GM21737 (cell line): ENCODE measurements at regions not wholly inside any gene's neighbourhood (a gene's known extent, or its start where the extent isn't known, plus 50 kb on each side); places are given as distances from the start of the nearest gene placed in this dataset.
"Not testable (repeated sequence)": the region's sequence is repeated elsewhere in the genome, so short reads cannot be mapped to it uniquely, and the experiment has no call there.

Experiments
- ATAC-seq: cut with Tn5 transposase; IDR thresholded peaks from one replicate; pipeline ENCODE4 v1.9.1; 2021; ENCODE audit warnings: mild to moderate bottlenecking, moderate library complexity; ENCODE audit not compliant: unreplicated experiment

DNA sequence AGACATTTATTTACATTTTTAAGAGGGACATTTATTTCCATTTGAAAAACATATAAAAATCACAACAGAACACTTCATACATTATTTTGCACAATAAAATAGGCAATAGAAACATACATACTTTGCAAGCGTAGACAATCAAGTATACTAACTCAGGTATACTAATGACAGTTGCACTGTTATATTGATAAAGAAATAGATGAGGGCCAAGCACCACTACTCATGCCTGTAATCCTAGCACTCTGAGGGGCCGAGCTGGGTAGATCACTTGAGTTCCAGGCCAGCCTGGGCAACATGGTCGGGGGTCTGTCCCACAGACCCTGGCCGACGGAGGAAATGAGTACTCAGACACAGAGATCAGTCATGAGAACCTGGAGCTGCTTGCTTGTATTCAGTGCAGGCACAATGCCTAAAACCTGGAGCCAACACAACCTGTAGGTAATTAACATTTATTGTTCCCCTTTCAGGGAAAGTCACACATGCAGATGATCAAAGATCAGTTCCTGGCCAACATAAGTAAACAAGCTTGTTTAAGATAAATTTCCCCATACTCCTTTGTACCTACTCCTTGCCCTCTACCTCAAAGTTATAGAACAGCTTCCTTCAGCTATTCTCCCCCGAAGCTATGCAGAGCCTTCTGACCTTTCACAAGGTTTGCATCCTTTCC is 1960.2 kb downstream of the SUCLG1 start:
- ATAC-seq, result no peak

DNA sequence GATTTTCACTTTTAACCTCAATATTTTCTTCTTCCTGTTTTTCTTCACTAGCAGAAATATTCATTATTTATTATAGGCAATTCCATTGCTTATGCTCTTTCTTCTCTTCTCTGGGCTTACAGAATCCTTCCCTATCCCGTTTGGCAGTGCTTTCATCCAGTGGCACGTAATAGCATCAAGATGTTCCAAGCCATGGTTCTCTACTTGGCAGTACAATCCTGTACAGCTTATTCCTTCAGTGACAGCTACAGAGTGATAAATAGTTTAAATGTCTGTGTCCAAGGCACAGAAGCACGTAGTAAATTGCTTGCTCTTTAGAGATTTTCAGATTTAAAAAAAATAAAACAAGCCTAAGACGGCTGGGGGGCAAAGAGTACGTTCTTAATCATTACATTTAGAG is 1964.3 kb downstream of the SUCLG1 start:
- no peak for ATAC-seq

DNA sequence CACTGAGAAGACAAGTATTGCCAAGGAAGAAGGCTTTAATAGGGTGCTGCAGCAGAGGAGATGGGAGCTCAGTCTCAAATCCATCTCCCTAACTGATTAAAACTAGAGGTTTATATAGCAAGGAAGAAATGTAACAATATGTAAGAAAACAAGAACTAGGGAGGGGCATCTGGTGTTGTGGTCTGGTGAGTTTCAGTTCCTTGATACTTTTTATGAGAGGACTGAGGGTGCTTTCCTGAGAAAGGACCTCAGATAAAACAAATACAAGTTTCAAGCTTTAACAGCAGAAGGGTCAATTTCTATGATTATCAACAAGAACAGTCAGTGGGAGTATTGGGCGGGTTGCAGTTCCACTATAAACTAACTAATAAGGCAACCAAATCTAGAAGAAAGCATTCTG is 1967.5 kb downstream of the SUCLG1 start:
- no peak for ATAC-seq

DNA sequence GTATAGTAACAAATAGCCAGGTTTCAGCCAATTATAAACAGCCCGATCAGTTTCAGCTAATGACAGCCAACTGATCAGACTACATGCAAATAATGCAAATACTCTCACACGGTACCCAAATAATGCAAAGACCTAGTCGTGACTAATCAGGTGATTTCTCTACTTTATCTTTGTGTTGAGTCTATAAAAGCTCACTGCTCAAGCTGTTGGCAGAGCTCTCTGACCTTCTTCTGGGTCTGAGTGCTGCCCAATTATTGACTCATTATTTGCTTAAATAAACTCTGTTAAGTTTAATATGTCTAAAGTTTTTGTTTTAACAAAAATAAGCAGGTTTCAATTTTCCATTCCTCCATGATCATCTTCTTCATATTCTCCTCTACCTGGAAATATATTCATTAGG is 1971.7 kb downstream of the SUCLG1 start:
- ATAC-seq, result no peak

DNA sequence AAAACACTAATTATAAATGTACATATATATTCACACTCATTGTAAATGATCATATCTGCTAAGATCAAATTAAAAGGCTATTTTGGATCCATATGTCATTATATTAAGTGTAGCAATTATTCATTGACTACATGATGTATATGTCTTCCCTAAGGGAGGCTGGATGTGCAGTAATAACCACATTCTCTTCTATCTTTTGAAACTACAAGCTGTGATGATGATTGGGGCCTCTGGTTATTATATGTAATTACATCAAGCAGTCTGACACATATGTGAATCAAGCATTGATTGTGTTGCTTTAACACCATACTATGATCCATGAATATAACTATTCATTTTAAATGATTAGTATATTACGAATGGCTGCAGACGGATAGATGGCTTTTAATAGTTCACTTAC is 1973.4 kb downstream of the SUCLG1 start:
- ATAC-seq, result no peak

DNA sequence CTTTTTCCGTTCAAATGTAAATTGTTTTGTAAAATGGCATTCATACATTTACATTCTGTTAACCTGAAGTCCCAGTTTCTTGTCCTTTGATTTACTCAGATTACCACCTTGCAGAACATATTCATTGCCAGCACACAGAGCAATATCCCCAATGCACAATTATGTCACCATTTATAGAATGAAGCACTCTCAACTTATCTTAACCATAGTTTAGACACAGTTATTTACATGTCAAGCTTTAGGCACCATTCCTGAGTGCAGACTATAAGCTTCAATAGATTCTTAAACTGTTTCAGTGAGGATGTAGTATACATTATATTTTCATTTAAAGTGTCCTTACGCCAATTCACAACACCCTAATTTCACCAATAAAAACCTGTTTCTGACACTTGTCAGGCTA is 1977.9 kb downstream of the SUCLG1 start:
- ATAC-seq, result no peak

DNA sequence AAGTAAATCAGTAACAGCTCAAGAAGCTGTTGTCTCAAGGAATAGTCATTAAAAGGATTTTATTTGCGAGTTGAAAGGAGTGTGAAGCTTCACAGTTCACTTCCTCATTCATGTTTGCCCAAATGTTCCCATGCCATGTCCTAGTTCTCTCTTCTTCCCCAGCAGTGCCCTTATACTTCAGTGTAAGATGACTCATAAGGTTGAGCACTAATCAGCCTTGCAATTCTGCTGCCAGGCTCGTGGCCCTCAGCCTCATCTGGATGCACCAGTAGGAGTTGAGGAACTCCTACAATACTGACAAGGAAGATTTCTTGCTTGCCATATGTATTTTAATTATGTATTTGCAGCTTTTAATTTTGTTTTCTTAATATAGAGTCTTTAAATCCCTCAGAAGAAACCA is 1980.4 kb downstream of the SUCLG1 start:
- no peak for ATAC-seq

DNA sequence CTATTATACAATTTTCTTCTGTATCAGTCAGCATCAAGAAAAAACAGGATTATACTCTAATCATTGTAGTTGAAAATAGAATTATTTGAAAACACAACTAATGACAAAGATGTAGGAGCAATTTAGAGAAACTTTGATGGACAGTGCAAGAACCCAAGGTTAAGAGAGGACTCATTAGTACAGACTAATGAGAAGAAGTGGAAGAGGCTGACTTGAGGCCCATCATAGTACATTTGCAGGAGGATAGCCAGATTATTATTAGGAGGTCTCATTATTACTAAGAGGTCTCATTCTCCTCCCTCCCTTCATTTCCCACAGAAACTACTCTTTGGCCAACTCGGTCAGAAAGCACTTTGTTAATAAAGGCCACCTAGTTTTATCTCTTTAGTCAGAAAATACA is 1983.0 kb downstream of the SUCLG1 start:
- no peak for ATAC-seq

DNA sequence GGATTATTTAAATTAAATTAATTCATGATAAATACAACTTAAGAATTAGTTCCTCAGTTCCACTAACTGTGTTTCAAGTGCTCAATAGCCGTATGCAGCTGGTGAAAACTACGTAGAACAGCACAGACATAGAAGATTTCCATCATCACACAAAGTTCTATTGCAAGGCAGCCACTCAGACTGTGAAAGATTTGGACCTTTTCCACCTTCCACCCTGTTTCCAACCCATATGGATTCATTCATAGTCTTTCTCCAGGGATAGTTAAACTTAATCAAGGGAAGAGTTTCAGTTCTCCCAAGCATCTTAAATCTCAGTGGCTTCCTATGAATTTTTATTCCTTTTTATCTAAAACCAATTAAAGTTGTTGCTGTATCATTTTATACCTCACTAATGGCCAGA is 2030.8 kb downstream of the SUCLG1 start:
- no peak for ATAC-seq

DNA sequence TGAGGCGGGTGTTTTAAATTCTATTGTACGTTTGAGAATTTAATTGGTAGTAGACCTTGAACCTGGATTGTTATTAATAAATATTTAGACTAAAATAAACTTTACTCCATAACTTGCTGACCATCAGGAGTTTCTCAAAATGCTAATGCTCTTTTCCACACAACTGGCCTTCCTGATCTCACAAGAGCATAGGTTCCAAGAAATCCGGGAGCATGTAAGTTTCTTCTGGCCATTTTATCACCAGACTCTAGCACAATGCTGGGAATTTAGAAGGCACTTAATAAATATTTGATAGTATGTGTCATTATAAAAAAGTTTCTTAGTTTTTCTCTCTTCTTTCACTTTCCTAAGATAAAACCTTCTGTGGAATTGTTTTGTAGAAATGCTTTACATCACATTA is 2047.1 kb downstream of the SUCLG1 start:
- no peak for ATAC-seq

DNA sequence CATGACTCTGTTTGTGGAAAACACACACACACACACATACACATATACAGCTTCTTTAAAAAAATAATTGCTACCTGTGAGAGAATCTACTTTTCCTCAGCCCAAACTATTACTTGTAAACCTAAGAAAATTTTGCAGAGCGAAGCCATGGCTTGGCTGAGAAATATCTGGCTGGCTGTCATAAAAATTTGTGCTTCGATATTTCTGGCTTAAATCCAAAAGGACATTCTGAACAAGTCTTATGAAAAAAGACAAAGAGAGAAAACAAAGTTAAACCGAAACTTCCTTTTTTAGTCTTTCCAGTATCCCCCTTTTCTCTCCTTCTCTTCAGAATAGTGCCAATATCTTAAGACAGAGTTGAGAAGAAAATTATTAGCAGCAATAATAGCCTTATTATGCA is 2048.0 kb downstream of the SUCLG1 start:
- no peak for ATAC-seq

DNA sequence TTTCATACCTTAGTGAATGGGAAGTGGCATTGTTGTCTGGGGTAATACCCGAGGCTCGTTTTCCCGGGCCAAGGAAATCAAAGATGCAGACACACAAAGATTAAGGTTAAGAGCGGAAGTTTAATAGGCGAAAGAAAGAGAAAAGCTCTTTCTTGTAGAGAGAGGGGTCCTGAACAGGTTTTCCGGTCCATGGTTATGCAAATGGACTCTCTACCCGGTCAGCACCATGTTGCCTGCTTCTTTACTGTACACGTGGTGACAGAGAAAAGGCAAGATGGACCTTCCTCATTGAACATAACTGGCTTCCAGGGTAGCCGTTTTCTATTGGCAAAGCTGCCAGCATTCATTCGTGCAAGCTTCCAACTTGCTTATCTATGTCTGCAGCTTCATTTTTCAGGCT is 2063.5 kb downstream of the SUCLG1 start:
- ATAC-seq, result no peak

DNA sequence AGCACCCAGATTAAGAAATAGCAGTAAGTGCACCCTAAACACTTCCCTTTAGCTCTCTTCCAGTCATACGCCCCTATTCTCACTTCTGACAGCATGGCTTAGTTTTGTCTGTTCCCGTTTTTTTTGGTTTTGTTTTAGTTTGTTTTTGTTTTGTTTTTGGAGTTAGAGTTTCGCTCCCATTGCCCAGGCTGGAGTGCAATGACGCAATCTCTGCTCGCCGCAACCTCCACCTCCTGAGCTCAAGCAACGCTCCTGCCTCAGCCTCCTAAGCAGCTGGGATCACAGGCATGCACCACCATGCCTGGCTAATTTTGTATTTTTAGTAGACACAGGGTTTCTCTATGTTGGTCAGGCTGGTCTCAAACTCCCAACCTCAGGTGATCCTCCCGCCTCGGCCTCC is 2067.7 kb downstream of the SUCLG1 start:
- ATAC-seq, result no peak

DNA sequence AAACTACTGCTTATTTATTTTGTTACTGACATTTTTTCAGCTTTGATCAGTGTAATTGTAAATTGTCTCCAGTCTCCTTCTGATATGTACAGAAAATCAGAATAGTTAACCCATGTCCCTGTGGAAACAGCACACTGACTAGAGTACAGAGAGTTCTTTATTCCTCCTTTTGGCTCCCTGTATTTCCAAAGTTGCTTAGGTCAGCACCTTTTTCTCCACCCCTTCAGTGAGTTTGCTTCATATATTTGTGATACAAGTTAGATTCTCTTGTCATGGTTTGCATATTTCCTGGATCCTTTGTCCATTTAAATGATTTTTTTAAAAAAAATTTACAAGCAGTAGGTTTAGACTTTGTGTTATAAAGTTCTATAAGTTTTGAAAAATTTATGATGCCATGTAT is 2051.1 kb upstream of the LRRTM1 start:
- ATAC-seq, result no peak

DNA sequence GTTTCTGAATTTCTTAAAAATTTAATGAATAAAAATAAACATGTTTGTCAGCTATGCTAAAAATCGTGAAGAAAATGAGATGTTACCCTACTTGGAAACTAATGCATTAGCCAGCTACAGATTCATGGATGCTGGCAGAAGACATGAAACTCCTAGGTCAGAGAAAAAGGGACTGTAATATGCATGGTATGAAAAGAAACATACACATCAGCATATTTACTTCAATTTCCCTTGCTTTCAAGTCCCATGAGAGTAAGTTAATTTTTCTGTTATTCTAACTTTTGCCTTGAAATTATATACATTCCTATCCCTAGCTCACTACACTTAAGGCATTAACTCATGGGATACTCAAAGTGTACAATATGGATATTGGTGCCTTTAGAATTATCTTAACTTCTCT is 2041.4 kb upstream of the LRRTM1 start:
- ATAC-seq, result no peak

DNA sequence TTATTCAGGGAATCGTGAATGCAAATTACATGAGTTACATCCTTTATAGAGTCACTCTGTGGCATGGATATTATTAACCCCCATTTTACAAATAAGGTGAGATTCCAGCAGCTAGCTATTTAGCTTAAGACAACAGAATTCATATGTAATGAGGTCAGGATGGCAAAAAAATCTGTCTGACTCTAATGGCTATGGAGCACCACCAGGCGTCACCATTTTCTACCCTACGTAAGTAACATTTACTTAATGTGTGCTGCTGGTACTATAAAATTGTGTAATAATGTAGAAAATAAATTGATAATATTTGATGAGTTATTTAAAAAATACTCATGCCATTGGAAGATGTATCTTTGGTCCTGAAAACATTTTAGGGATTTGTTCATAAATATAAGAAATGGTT is 2040.1 kb upstream of the LRRTM1 start:
- no peak for ATAC-seq

DNA sequence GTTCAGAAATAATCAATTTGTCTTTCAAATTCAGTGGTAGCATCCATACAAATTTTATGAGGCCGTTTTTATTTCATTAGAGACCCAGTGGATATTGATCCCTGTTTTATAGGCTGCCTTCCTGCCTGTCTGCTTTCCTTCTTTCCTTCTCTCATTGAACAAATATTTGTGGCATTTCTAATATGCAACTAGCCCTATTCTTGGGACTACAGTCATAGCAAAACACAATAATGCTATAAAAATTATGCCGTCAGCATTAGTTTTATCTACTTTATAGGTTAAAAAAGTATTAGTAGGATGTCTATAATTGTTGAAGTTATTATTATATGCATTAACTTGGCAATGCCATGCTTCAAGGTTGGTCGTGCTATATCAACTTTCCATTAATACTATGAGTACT is 2037.8 kb upstream of the LRRTM1 start:
- ATAC-seq, result no peak

DNA sequence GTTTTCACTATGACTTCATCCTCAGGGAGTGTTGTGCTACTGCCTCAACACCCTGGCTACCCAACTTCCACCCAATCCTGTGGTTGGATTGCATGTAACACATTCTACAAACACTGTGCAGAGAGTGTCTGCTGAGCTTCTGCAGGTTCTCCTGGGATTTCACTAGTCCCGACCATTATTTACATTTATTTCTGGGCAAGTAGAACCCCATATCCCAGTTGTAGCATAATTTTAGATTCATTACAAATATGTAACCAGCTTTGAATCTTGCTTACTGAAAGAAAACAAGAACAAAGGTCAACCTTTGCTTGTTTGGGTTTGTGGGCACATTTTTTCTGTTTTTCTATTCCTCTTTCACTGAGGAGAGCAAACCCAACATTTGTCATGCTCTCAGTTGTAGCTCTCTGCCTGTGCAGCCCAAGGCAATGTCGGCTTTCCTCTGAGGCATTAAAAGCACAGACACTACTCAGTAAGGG is 2036.1 kb upstream of the LRRTM1 start:
- no peak for ATAC-seq

DNA sequence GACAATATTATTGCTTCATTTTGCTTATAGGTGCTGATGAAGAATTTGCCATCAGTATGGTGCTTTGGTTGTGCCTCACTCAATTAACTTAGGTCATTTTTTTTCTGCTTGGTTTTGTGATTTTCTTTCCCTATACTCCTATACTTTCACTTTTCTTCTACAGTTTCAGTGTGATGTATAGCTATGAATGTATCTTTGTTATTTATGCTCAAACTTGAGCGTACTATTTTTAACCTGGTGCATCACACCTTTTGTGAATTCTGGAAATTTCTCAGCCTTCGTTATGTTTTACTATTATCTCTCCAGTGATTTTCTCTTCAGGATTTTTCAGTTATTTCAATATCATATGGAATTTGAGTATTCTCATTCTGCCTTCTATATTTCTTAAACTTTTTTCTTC is 2035.3 kb upstream of the LRRTM1 start:
- ATAC-seq, result no peak

DNA sequence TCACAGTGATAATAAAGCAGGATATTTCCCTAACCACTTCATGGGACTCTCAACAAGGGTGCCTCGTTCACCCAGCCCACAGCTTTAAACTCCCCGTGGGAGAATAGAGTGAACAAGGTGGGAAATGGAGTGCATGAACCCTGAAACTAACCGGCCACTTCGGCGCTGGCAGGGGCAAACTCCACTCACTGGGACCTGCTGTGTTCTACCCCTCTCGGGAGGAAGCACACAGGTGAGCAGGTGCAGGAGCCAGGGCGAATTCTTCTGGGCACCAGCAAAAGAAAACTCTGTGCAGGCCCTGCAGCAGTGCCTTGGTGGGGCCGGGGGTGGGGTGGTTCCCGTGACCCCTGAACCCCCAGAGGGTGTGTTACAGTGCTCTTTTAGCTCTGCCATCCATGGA is 2029.1 kb upstream of the LRRTM1 start:
- ATAC-seq, result no peak

DNA sequence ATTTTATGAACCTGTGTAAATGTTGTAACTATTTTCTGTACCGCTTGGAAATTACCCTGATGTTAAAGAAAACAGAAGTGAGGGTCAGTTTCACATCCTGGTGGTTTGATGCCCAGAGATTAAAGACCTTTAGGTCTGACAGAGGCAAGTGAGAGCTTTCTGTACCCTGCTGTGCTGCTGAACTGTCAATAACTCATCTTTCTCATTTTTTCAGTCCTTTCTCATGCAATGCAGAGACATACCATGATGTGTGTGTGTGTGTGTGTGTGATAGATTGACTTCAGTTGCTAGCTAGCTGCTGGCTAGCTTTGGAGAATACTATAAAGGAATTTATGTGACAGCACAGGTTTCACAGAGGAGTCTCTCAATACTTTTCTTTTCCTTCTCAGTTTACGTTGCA is 2025.6 kb upstream of the LRRTM1 start:
- no peak for ATAC-seq

DNA sequence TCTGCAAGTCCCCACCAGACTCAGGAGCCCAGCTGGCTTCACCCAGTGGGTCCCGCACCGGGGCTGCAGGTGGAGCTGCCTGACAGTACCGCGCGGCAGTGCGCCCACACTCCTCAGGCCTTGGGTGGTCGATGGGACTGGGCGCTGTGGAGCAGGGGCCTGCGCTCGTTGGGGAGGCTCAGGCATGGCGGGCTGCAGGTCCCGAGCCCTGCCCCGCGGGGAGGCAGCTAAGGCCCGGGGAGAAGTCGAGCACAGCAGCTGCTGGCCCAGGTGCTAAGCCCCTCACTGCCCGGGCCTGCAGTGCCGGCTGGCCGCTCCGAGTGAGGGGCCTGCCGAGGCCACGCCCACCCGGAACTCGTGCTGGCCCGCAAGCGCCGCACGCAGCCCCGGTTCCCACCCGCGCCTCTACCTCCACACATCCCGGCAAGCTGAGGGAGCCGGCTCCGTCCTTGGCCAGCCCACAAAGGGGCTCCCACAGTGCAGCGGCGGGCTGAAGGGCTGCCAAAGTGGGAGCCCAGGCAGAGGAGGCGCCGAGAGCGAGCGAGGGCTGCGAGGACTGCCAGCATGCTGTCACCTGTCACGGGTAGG is 2021.7 kb upstream of the LRRTM1 start:
- ATAC-seq, result not testable (repeated sequence)

DNA sequence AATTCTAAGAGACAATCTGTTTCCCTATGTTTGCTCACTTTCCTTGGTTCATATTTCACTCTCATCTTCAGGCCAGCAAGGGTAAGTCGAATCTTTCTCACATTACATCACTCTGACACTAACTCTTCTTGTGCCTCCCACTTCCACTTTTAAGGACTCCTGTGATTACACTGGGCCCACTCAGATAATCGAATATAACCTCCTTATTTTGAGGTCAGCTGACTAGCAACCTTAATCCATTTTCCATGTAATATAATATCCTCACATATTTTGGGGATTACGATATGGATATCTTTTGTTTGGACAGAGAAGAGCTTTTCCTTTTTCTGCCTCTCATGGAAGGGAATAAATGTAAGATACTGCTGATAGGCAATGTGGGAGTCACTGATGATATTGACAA is 2015.7 kb upstream of the LRRTM1 start:
- no peak for ATAC-seq
